HepG2 (cell line): ENCODE measurements at regions not wholly inside any gene's neighbourhood (a gene's known extent, or its start where the extent isn't known, plus 50 kb on each side); places are given as distances from the start of the nearest gene placed in this dataset.

Experiments used
- ATAC-seq: fragments of 200-7000 bp; cut with Tn5 transposase; 3 replicates; pipeline ENCODE4 v1.9.1; 2020; ENCODE audit warnings: mild to moderate bottlenecking, moderate library complexity
- BruUV-seq: library from RNA; stranded (reverse); fragments of 400-500 nt; replicated peaks from 2 replicates; lab custom pipeline; 2021; lab: Mats Ljungman, UMichigan
- CTCF ChIA-PET: fragments of 300-600 bp; formaldehyde crosslinking; extraction: SDS; loops from one replicate; lab custom pipeline; 2021; ENCODE audit warnings: low total read pairs, inconsistent platforms, low intra/inter-chr PET ratio; lab: Yijun Ruan, JAX
- POLR2A ChIA-PET: fragments of 350-600 bp; sonication (Branson Sonifier 250); formaldehyde crosslinking; loops from one replicate; lab custom pipeline; 2020; ENCODE audit warnings: antibody characterized with exemption, inconsistent platforms; lab: Yijun Ruan, JAX
- DNase-seq: peaks from one replicate; pipeline ENCODE4 v3.0.0-alpha.2; 2015; ENCODE audit warnings: low spot score
- FAIRE-seq: peaks from 3 replicates; lab custom pipeline; 2011; peaks lifted over from hg19 to GRCh38; lab: Jason Lieb, UNC
- H2AFZ ChIP-seq: one replicate; pipeline ENCODE4 v1.6.1; 2011; ENCODE audit warnings: low read length, inconsistent platforms
- H3K27ac ChIP-seq: fragments of 300-600 bp; 3 replicates; pipeline ENCODE4 v1.8.0; 2011; ENCODE audit warnings: mixed run types, mild to moderate bottlenecking, mixed read lengths, low read length, inconsistent platforms; ENCODE audit not compliant: insufficient read depth; ENCODE audit errors: extremely low read length
- H3K27me3 ChIP-seq, 2 experiments: fragments of 200-600 bp in 1 of 2; 2 replicates in 1 of 2; 3 replicates in 1 of 2; pipeline versions ENCODE4 v1.6.0 to v1.8.0; 2011; ENCODE audit warnings: low read length in 2 of 2, mild to moderate bottlenecking in 2 of 2, moderate library complexity in 2 of 2, inconsistent platforms in 1 of 2; ENCODE audit not compliant: insufficient read depth in 2 of 2, control insufficient read depth in 1 of 2
- H3K36me3 ChIP-seq, 2 experiments: fragments of 200-600 bp in 1 of 2; replicated peaks in 1 of 2; 2 replicates in 1 of 2; 3 replicates in 1 of 2; pipeline versions ENCODE4 v1.5.1 to v1.8.0; 2011; ENCODE audit warnings: low read length in 2 of 2, inconsistent platforms in 1 of 2; ENCODE audit not compliant: insufficient read depth in 2 of 2, control insufficient read depth in 1 of 2
- H3K4me1 ChIP-seq: 2 replicates; pipeline ENCODE4 v1.5.1; 2012; ENCODE audit warnings: low read length, inconsistent platforms; ENCODE audit not compliant: insufficient read depth
- H3K4me2 ChIP-seq: 2 replicates; pipeline ENCODE4 v1.6.0; 2011; ENCODE audit warnings: low read depth, low read length, inconsistent platforms
- H3K4me3 ChIP-seq, 3 experiments: fragments of 200-600 bp in 1 of 3; sonication (generic), shearing (Covaris generic) in 1 of 3; replicated peaks in 1 of 3; 2 replicates each; pipeline ENCODE4 v1.5.1; 2011 to 2016; ENCODE audit warnings: low read length in 3 of 3, inconsistent platforms in 2 of 3, low read depth in 2 of 3, mild to moderate bottlenecking in 2 of 3, control low read depth in 1 of 3, mixed read lengths in 1 of 3; ENCODE audit not compliant: insufficient read depth in 1 of 3
- H3K79me2 ChIP-seq: one replicate; pipeline ENCODE4 v1.6.1; 2011; ENCODE audit warnings: low read length, inconsistent platforms; ENCODE audit not compliant: insufficient read depth
- H3K9ac ChIP-seq: 2 replicates; pipeline ENCODE4 v1.6.0; 2011; ENCODE audit warnings: mild to moderate bottlenecking, low read depth, low read length, inconsistent platforms; ENCODE audit not compliant: insufficient read depth
- H3K9me3 ChIP-seq: 2 replicates; pipeline ENCODE4 v1.5.1; 2012; ENCODE audit warnings: mild to moderate bottlenecking, low read length
- H4K20me1 ChIP-seq: 2 replicates; pipeline ENCODE4 v1.6.0; 2011; ENCODE audit warnings: inconsistent platforms, mild to moderate bottlenecking, low read length, moderate library complexity; ENCODE audit not compliant: insufficient read depth
- ARNT2 ChIP-seq: sonication (generic); formaldehyde crosslinking; IDR thresholded peaks from 2 replicates; pipeline ENCODE4 v1.8.0; 2022; ENCODE audit warnings: mild to moderate bottlenecking, low read depth, missing genetic modification reagents, moderate library complexity
- ATM ChIP-seq: fragments of 450-650 bp; IDR thresholded peaks from 2 replicates; pipeline ENCODE4 v1.7.1; 2017; ENCODE audit warnings: mild to moderate bottlenecking, borderline replicate concordance
- BRD4 ChIP-seq: sonication (generic); formaldehyde crosslinking; IDR thresholded peaks from 2 replicates; pipeline ENCODE4 v1.4.0; 2020; ENCODE audit warnings: missing genetic modification reagents
- GATAD2A ChIP-seq: IDR thresholded peaks from 2 replicates; pipeline ENCODE4 v1.6.1; 2016
- HMG20A ChIP-seq: IDR thresholded peaks from 2 replicates; pipeline ENCODE4 v1.6.1; 2016; ENCODE audit warnings: borderline replicate concordance
- REPIN1 ChIP-seq: sonication (generic); formaldehyde crosslinking; IDR thresholded peaks from 2 replicates; pipeline ENCODE4 v1.8.0; 2022; ENCODE audit warnings: missing genetic modification reagents, low read depth, mild to moderate bottlenecking, borderline replicate concordance
- SOX13 ChIP-seq, 3 experiments: fragments of 450-650 bp in 1 of 3; sonication (generic) in 1 of 3; formaldehyde crosslinking in 1 of 3; IDR thresholded peaks in 2 of 3; conservative IDR thresholded peaks in 1 of 3; 2 replicates each; pipeline versions ENCODE4 v1.5.0 to v1.6.1; 2016 to 2020; ENCODE audit warnings: antibody characterized with exemption in 1 of 3, mild to moderate bottlenecking in 1 of 3, missing compliant biosample characterization in 1 of 3, missing genetic modification reagents in 1 of 3, moderate library complexity in 1 of 3
- SOX6 ChIP-seq, 2 experiments: fragments of 450-650 bp in 1 of 2; sonication (generic) in 1 of 2; formaldehyde crosslinking in 1 of 2; IDR thresholded peaks; 2 replicates each; pipeline versions ENCODE4 v1.4.0 to v1.6.1; 2017 to 2020; ENCODE audit warnings: antibody characterized with exemption in 1 of 2, mild to moderate bottlenecking in 1 of 2, missing genetic modification reagents in 1 of 2
- ZNF562 ChIP-seq: sonication (generic); formaldehyde crosslinking; IDR thresholded peaks from 2 replicates; pipeline ENCODE4 v1.8.0; 2022; ENCODE audit warnings: missing genetic modification reagents, borderline replicate concordance
- ZNF670 ChIP-seq: sonication (generic); formaldehyde crosslinking; IDR thresholded peaks from 2 replicates; pipeline ENCODE4 v1.8.0; 2022; ENCODE audit warnings: mild to moderate bottlenecking, missing genetic modification reagents, borderline replicate concordance
- ZZZ3 ChIP-seq: sonication (generic); formaldehyde crosslinking; IDR thresholded peaks from 2 replicates; pipeline ENCODE4 v1.4.0; 2020; ENCODE audit warnings: missing genetic modification reagents, mild to moderate bottlenecking, borderline replicate concordance
- WGBS: methylation state at CpG from one replicate; pipeline ENCODE4 v1.1.6; 2017; ENCODE audit warnings: low lambda C conversion rate; 5-methylcytosine and 5-hydroxymethylcytosine counted together
- in situ Hi-C: cut with HindIII; loops from 2 replicates; pipeline ENCODE4 v1.10.0; 2017; ENCODE audit warnings: low pct_unique_long_range_greater_than_20kb; ENCODE audit not compliant: extremely low pct_ligation_motif_present
- intact Hi-C: fragments of 100-400 bp; cut with micrococcal nuclease; formaldehyde crosslinking; loops from one replicate; pipeline ENCODE4 v1.10.0; 2022; ENCODE audit not compliant: unreplicated experiment
- TF ChIP-seq, protein P1 (sequence below): sonication (generic); formaldehyde crosslinking; IDR thresholded peaks from 2 replicates; pipeline ENCODE4 v1.8.0; 2022; ENCODE audit warnings: mild to moderate bottlenecking, missing genetic modification reagents, moderate library complexity
- TF ChIP-seq, protein P2 (sequence below): sonication (generic); formaldehyde crosslinking; IDR thresholded peaks from 2 replicates; pipeline ENCODE4 v1.5.0; 2020; ENCODE audit warnings: missing genetic modification reagents, mild to moderate bottlenecking, borderline replicate concordance
- TF ChIP-seq, protein P3 (sequence below): sonication (generic); formaldehyde crosslinking; IDR thresholded peaks from 2 replicates; pipeline ENCODE4 v1.4.0; 2020; ENCODE audit warnings: mild to moderate bottlenecking, missing genetic modification reagents

DNA sequence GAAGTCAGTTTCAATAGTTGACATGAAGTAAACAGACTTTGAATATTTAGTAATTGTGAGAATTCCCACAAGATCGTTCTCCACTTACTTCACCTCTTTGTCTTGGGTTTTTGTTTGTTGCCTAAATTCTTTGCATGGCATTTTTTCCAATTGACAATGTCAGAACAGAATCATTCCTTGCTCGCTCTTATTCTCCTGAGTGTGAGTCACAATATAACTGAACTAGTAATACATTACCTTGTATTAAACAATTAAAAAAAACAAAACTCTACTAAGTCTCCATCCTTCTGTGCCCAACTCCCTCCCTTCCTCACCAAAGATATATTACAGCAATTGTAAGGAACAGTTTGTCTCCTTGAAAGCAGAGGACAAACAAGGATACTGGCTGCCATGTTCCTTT is 638.8 kb upstream of the NOVA1 start (continued):
- no peak for TF ChIP-seq BRD4 (CRISPR knock-in tag)
- TF ChIP-seq, protein P1, sequence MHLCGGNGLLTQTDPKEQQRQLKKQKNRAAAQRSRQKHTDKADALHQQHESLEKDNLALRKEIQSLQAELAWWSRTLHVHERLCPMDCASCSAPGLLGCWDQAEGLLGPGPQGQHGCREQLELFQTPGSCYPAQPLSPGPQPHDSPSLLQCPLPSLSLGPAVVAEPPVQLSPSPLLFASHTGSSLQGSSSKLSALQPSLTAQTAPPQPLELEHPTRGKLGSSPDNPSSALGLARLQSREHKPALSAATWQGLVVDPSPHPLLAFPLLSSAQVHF: no peak
- TF ChIP-seq, protein P2, sequence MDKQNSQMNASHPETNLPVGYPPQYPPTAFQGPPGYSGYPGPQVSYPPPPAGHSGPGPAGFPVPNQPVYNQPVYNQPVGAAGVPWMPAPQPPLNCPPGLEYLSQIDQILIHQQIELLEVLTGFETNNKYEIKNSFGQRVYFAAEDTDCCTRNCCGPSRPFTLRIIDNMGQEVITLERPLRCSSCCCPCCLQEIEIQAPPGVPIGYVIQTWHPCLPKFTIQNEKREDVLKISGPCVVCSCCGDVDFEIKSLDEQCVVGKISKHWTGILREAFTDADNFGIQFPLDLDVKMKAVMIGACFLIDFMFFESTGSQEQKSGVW (CRISPR knock-in tag): no peak
- TF ChIP-seq, protein P3, sequence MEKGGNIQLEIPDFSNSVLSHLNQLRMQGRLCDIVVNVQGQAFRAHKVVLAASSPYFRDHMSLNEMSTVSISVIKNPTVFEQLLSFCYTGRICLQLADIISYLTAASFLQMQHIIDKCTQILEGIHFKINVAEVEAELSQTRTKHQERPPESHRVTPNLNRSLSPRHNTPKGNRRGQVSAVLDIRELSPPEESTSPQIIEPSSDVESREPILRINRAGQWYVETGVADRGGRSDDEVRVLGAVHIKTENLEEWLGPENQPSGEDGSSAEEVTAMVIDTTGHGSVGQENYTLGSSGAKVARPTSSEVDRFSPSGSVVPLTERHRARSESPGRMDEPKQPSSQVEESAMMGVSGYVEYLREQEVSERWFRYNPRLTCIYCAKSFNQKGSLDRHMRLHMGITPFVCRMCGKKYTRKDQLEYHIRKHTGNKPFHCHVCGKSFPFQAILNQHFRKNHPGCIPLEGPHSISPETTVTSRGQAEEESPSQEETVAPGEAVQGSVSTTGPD (CRISPR knock-in tag): no peak
- TF ChIP-seq, all 625 proteins: peak for 0

DNA sequence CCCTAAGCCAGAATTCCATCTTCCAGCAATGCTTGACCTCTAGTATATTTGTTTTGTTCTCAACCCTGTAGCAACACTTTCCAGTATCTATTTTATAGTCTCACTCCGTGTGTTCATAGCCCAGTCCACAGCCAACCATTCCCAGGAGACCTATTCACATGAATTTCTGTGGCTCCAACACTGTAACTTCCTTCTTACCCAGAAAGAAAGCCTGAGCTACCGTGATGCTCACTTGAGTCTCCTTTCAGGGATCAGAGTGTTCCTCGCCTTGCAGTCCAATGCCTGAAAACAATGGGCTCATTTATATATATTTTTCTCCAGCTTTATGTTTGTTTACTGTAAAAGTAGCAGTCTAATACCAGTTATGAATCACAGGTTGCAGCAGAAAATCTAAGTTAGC is 645.0 kb upstream of the NOVA1 start:
- intact Hi-C loops (no loop called here), in situ Hi-C loops (no loop called here)
- DNase-seq (no peak), ATAC-seq (no peak), FAIRE-seq (no peak)
- H3K9me3 ChIP-seq: peaks cover 85% of the 10 kb centered on the region
- H4K20me1 ChIP-seq: no peaks in the 10 kb centered on the region
- H3K9ac ChIP-seq: no peak overlapping the region
- no peaks in the 10 kb centered on the region for H3K27me3 ChIP-seq
- CTCF ChIA-PET: no interaction called here
- H3K36me3 ChIP-seq: no peaks in the 10 kb centered on the region
- no peaks in the 10 kb centered on the region for H3K4me1 ChIP-seq
- no peak overlapping the region for H3K27ac ChIP-seq
- no peak overlapping the region for H2AFZ ChIP-seq
- H3K4me2 ChIP-seq: no peak overlapping the region
- TF ChIP-seq SOX13 (IDR thresholded peaks at IDR 0.05): no peak
- TF ChIP-seq SOX13 (CRISPR knock-in tag; conservative IDR thresholded peaks at IDR 0.05 in 1 of 2, IDR thresholded peaks at IDR 0.05 in 1 of 2): no peak
- no peak for TF ChIP-seq ZNF562 (CRISPR knock-in tag)
- no peak for TF ChIP-seq ARNT2 (CRISPR knock-in tag)
- no peak for TF ChIP-seq GATAD2A
- no peak for TF ChIP-seq ATM
- no peak for TF ChIP-seq ZNF670 (CRISPR knock-in tag)
- TF ChIP-seq HMG20A (CRISPR knock-in tag): no peak
- TF ChIP-seq ZZZ3 (CRISPR knock-in tag): no peak
- TF ChIP-seq SOX6 (IDR thresholded peaks at IDR 0.05): no peak
- TF ChIP-seq SOX6 (CRISPR knock-in tag; IDR thresholded peaks at IDR 0.05): no peak
- no peak for TF ChIP-seq REPIN1 (CRISPR knock-in tag)
- no TSS peak for BruUV-seq
- 4% methylated on average over 3 of the region's 3 CpGs for WGBS
- POLR2A ChIA-PET: no interaction called here
- no peaks in the 10 kb centered on the region for H3K79me2 ChIP-seq
- no peak overlapping the region for H3K4me3 ChIP-seq
